ENCODE measurements at regions not wholly inside any gene's neighbourhood (a gene's known extent, or its start where the extent isn't known, plus 50 kb on each side); places are given as distances from the start of the nearest gene placed in this dataset.

- TF ChIP-seq, protein P1, sequence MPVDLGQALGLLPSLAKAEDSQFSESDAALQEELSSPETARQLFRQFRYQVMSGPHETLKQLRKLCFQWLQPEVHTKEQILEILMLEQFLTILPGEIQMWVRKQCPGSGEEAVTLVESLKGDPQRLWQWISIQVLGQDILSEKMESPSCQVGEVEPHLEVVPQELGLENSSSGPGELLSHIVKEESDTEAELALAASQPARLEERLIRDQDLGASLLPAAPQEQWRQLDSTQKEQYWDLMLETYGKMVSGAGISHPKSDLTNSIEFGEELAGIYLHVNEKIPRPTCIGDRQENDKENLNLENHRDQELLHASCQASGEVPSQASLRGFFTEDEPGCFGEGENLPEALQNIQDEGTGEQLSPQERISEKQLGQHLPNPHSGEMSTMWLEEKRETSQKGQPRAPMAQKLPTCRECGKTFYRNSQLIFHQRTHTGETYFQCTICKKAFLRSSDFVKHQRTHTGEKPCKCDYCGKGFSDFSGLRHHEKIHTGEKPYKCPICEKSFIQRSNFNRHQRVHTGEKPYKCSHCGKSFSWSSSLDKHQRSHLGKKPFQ (tag by site-specific recombination; IDR thresholded peaks at IDR 0.05): no peak
- TF ChIP-seq ZNF121 (tag by site-specific recombination; IDR thresholded peaks at IDR 0.05) (no peak), TCF7L2 (IDR thresholded peaks at IDR 0.05; ENCODE audit: borderline replicate concordance, low read depth, low read length) (no peak), ZNF24 (tag by site-specific recombination; IDR thresholded peaks at IDR 0.05) (no peak), REST (tag by site-specific recombination; IDR thresholded peaks at IDR 0.05) (no peak), ZNF175 (tag by site-specific recombination; IDR thresholded peaks at IDR 0.05) (no peak), ZNF558 (tag by site-specific recombination; IDR thresholded peaks at IDR 0.05) (no peak), SCRT1 (tag by site-specific recombination; IDR thresholded peaks at IDR 0.05; ENCODE audit: borderline replicate concordance) (no peak), ZNF221 (tag by site-specific recombination; IDR thresholded peaks at IDR 0.05; ENCODE audit: borderline replicate concordance) (no peak), ZNF174 (tag by site-specific recombination; IDR thresholded peaks at IDR 0.05) (no peak), SP2 (tag by site-specific recombination; IDR thresholded peaks at IDR 0.05) (no peak)
- TF ChIP-seq, protein P2, sequence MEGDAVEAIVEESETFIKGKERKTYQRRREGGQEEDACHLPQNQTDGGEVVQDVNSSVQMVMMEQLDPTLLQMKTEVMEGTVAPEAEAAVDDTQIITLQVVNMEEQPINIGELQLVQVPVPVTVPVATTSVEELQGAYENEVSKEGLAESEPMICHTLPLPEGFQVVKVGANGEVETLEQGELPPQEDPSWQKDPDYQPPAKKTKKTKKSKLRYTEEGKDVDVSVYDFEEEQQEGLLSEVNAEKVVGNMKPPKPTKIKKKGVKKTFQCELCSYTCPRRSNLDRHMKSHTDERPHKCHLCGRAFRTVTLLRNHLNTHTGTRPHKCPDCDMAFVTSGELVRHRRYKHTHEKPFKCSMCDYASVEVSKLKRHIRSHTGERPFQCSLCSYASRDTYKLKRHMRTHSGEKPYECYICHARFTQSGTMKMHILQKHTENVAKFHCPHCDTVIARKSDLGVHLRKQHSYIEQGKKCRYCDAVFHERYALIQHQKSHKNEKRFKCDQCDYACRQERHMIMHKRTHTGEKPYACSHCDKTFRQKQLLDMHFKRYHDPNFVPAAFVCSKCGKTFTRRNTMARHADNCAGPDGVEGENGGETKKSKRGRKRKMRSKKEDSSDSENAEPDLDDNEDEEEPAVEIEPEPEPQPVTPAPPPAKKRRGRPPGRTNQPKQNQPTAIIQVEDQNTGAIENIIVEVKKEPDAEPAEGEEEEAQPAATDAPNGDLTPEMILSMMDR (tag by site-specific recombination; IDR thresholded peaks at IDR 0.05): no peak
These were observed 304.6 kb upstream of the FAM98A start for GRCh38 chr2:33903701-33904100.

All from HEK293 (cell line).